Vagina (tissue), 2 donors: ENCODE measurements at regions not wholly inside any gene's neighbourhood (a gene's known extent, or its start where the extent isn't known, plus 50 kb on each side); places are given as distances from the start of the nearest gene placed in this dataset.

Experiments
- POLR2A ChIP-seq, 2 donors: fragments of 450-650 bp; IDR thresholded peaks; one replicate each; pipeline ENCODE4 v1.6.1; 2017; ENCODE audit warnings: antibody characterized with exemption in 2 of 2, mild to moderate bottlenecking in 2 of 2, moderate library complexity in 2 of 2
- POLR2AphosphoS5 ChIP-seq, 2 donors: sonication (generic); formaldehyde crosslinking; IDR thresholded peaks; one replicate each; pipeline ENCODE4 v1.9.0; 2017; ENCODE audit warnings: antibody characterized with exemption in 2 of 2, mild to moderate bottlenecking in 2 of 2, low read depth in 1 of 2; ENCODE audit not compliant: insufficient read depth in 1 of 2
- TF ChIP-seq, protein P1 (sequence below), 3 experiments: fragments of 450-650 bp in 2 of 3; fragments of 200-600 bp in 1 of 3; sonication (generic) in 1 of 3; IDR thresholded peaks; one replicate each; pipeline ENCODE4 v1.5.1; 2017 to 2019; ENCODE audit warnings: antibody characterized with exemption in 3 of 3, mild to moderate bottlenecking in 2 of 3, moderate library complexity in 2 of 3

DNA sequence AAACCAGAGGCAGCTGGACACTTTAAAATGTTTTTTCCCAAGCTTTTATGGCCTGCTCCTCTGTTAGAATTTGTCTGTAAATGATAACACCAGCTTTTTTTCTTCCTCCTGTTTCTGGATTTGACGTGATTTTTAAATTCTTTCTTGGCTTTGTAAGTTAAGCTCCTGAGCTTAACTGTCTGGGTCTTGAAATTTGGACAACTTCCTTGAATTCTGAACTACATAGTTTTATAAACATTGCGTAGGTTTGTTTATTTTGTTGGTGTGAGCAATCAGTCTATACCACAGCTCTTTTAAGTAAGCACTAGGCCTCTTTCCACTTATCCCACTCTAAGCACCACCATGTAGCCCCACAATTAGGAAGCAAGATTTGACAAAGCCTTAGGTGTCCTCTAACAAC is 144.4 kb upstream of the GUCY1A1 start:
- TF ChIP-seq, protein P1, sequence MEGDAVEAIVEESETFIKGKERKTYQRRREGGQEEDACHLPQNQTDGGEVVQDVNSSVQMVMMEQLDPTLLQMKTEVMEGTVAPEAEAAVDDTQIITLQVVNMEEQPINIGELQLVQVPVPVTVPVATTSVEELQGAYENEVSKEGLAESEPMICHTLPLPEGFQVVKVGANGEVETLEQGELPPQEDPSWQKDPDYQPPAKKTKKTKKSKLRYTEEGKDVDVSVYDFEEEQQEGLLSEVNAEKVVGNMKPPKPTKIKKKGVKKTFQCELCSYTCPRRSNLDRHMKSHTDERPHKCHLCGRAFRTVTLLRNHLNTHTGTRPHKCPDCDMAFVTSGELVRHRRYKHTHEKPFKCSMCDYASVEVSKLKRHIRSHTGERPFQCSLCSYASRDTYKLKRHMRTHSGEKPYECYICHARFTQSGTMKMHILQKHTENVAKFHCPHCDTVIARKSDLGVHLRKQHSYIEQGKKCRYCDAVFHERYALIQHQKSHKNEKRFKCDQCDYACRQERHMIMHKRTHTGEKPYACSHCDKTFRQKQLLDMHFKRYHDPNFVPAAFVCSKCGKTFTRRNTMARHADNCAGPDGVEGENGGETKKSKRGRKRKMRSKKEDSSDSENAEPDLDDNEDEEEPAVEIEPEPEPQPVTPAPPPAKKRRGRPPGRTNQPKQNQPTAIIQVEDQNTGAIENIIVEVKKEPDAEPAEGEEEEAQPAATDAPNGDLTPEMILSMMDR (IDR thresholded peaks at IDR 0.05), result no peak
- TF ChIP-seq POLR2AphosphoS5 (IDR thresholded peaks at IDR 0.05; ENCODE audit: insufficient read depth in 1 of 2, low read depth in 1 of 2), result no peak
- TF ChIP-seq POLR2A (IDR thresholded peaks at IDR 0.05), result no peak
